WTC11 (cell line): ENCODE measurements at regions not wholly inside any gene's neighbourhood (a gene's known extent, or its start where the extent isn't known, plus 50 kb on each side); places are given as distances from the start of the nearest gene placed in this dataset.

Source experiments
- ATAC-seq: fragments of 200-7000 bp; cut with Tn5 transposase; 2 replicates; pipeline ENCODE4 v1.10.0; 2021; ENCODE audit warnings: mild to moderate bottlenecking, moderate library complexity
- CTCF ChIA-PET: fragments of 300-600 bp; sonication (Branson Sonifier 250); formaldehyde crosslinking; loops from one replicate; lab custom pipeline; 2021; ENCODE audit warnings: antibody characterized with exemption; lab: Charles Lee
- POLR2A ChIA-PET: fragments of 350-600 bp; sonication (Branson Sonifier 250); formaldehyde crosslinking; loops from one replicate; lab custom pipeline; 2021; ENCODE audit warnings: antibody characterized with exemption; lab: Charles Lee
- DNase-seq: peaks from one replicate; pipeline ENCODE4 v3.0.0; 2021; ENCODE audit warnings: low spot score
- H3K27ac Mint-ChIP-seq: 2 replicates; pipeline ENCODE4 v1.8.0; 2021; ENCODE audit warnings: mixed read lengths
- H3K27me3 Mint-ChIP-seq: 2 replicates; pipeline ENCODE4 v1.8.0; 2021; ENCODE audit warnings: low read depth, mild to moderate bottlenecking, moderate library complexity, mixed read lengths
- H3K36me3 Mint-ChIP-seq: 2 replicates; pipeline ENCODE4 v1.8.0; 2021; ENCODE audit warnings: mixed read lengths
- H3K4me1 Mint-ChIP-seq: 2 replicates; pipeline ENCODE4 v1.8.0; 2022; ENCODE audit warnings: mixed read lengths
- H3K4me3 Mint-ChIP-seq: 2 replicates; pipeline ENCODE4 v1.8.0; 2021; ENCODE audit warnings: mild to moderate bottlenecking, moderate library complexity, mixed read lengths
- H3K9me3 Mint-ChIP-seq: 2 replicates; pipeline ENCODE4 v1.8.0; 2021; ENCODE audit warnings: mixed read lengths
- CBFB ChIP-seq: sonication (generic); formaldehyde crosslinking; IDR thresholded peaks from 2 replicates; pipeline ENCODE4 v1.8.1; 2022; ENCODE audit warnings: mild to moderate bottlenecking, low read depth, missing genetic modification reagents
- CTCF ChIP-seq: fragments of 200-600 bp; IDR thresholded peaks from 2 replicates; pipeline ENCODE4 v1.8.0; 2022; ENCODE audit warnings: antibody characterized with exemption
- FOXP1 ChIP-seq: sonication (generic); formaldehyde crosslinking; IDR thresholded peaks from 2 replicates; pipeline ENCODE4 v1.8.0; 2022; ENCODE audit warnings: missing genetic modification reagents, mild to moderate bottlenecking, moderate library complexity, borderline replicate concordance
- FOXP4 ChIP-seq: sonication (generic); formaldehyde crosslinking; IDR thresholded peaks from 2 replicates; pipeline ENCODE4 v1.8.0; 2022; ENCODE audit warnings: mild to moderate bottlenecking, missing genetic modification reagents
- IRF1 ChIP-seq: sonication (generic); formaldehyde crosslinking; IDR thresholded peaks from 2 replicates; pipeline ENCODE4 v1.8.0; 2023; ENCODE audit warnings: missing genetic modification reagents
- NFE2L1 ChIP-seq: sonication (generic); formaldehyde crosslinking; IDR thresholded peaks from 2 replicates; pipeline ENCODE4 v1.8.1; 2023; ENCODE audit warnings: missing genetic modification reagents
- PREB ChIP-seq: sonication (generic); formaldehyde crosslinking; IDR thresholded peaks from 2 replicates; pipeline ENCODE4 v1.8.1; 2022; ENCODE audit warnings: mild to moderate bottlenecking, missing genetic modification reagents, moderate library complexity, borderline replicate concordance
- TCF7 ChIP-seq: sonication (generic); formaldehyde crosslinking; IDR thresholded peaks from 2 replicates; pipeline ENCODE4 v1.8.0; 2022; ENCODE audit warnings: mild to moderate bottlenecking, low read depth, missing genetic modification reagents, moderate library complexity
- ZBTB21 ChIP-seq: sonication (generic); formaldehyde crosslinking; IDR thresholded peaks from 2 replicates; pipeline ENCODE4 v1.8.1; 2023; ENCODE audit warnings: mild to moderate bottlenecking, missing genetic modification reagents, borderline replicate concordance
- ZMAT4 ChIP-seq: fragments of 250-450 bp; sonication (Bioruptor Pico); IDR thresholded peaks from 2 replicates; pipeline ENCODE4 v1.9.0; 2021; ENCODE audit warnings: mild to moderate bottlenecking
- ZNF396 ChIP-seq: fragments of 250-450 bp; sonication (Bioruptor Pico); IDR thresholded peaks from 2 replicates; pipeline ENCODE4 v1.8.0; 2021; ENCODE audit warnings: mild to moderate bottlenecking, moderate library complexity, borderline replicate concordance
- ZNF425 ChIP-seq: fragments of 250-450 bp; sonication (Bioruptor Pico); conservative IDR thresholded peaks from 2 replicates; pipeline ENCODE4 v1.9.0; 2021; ENCODE audit warnings: mild to moderate bottlenecking

- TF ChIP-seq FOXP1 (CRISPR knock-in tag), result no peak
- TF ChIP-seq CTCF, result no peak
- no peak for TF ChIP-seq CBFB (CRISPR knock-in tag)
- TF ChIP-seq NFE2L1 (CRISPR knock-in tag), result no peak
- no peak for TF ChIP-seq PREB (CRISPR knock-in tag)
- TF ChIP-seq FOXP4, result no peak
- TF ChIP-seq TCF7 (CRISPR knock-in tag), result no peak
- no peak for TF ChIP-seq ZNF425 (CRISPR knock-in tag)
- no peak for TF ChIP-seq ZMAT4
- no peak for TF ChIP-seq ZBTB21 (CRISPR knock-in tag)
- TF ChIP-seq IRF1, result no peak
- H3K4me3 Mint-ChIP-seq, result no peak overlapping the region
- DNase-seq (no peak), ATAC-seq (no peak; the same call in 1 of the 2 replicates)
- H3K27ac Mint-ChIP-seq, result no peak overlapping the region
- POLR2A ChIA-PET, result no interaction called here
- CTCF ChIA-PET, result interaction anchor here (1.3 kb wide), 1 partner anchor 236 kb away, joined by 3 read pairs; no protein-coding TSS in a partner anchor
- H3K36me3 Mint-ChIP-seq, result no peaks in the 10 kb centered on the region
- H3K9me3 Mint-ChIP-seq, result no peaks in the 10 kb centered on the region
- peaks cover 53% of the 10 kb centered on the region for H3K4me1 Mint-ChIP-seq
- H3K27me3 Mint-ChIP-seq, result no peaks in the 10 kb centered on the region
These were observed 123.3 kb upstream of the NANOGP8 start for GRCh38 chr15:35208353-35208752.

- H3K9me3 Mint-ChIP-seq, result no peaks in the 10 kb centered on the region
- peaks cover 34% of the 10 kb centered on the region for H3K4me1 Mint-ChIP-seq
- H3K27me3 Mint-ChIP-seq, result no peaks in the 10 kb centered on the region
- CTCF ChIA-PET, result interaction anchor here (0.6 kb wide), 1 partner anchor 218 kb away, joined by 3 read pairs; the partner anchor contains the start of gene ZNF770
- peak; percentile 67 for TF ChIP-seq CTCF
- no peak for TF ChIP-seq ZNF396
- H3K36me3 Mint-ChIP-seq, result no peaks in the 10 kb centered on the region
- no peak for DNase-seq
- POLR2A ChIA-PET, result interaction anchor here (0.6 kb wide), 1 partner anchor 211 kb away, joined by 4 read pairs; no protein-coding TSS in a partner anchor
- H3K4me3 Mint-ChIP-seq, result no peak overlapping the region
- no peak overlapping the region for H3K27ac Mint-ChIP-seq
- ATAC-seq, result peak; percentile 61; the same call in 1 of the 2 replicates
These were observed 121.1 kb upstream of the NANOGP8 start for GRCh38 chr15:35206060-35206675.
